Choroid plexus epithelial cell (primary cell): ENCODE measurements at regions not wholly inside any gene's neighbourhood (a gene's known extent, or its start where the extent isn't known, plus 50 kb on each side); places are given as distances from the start of the nearest gene placed in this dataset.

Experiments used
- DNase-seq: peaks from one replicate; pipeline ENCODE4 v3.0.0-alpha.2; 2010; ENCODE audit warnings: low read depth
- H3K4me3 ChIP-seq: 2 replicates; pipeline ENCODE4 v1.5.1; 2011; ENCODE audit warnings: low read depth, mild to moderate bottlenecking, control low read depth, low read length, moderate library complexity
- CTCF ChIP-seq: conservative IDR thresholded peaks from 2 replicates; pipeline ENCODE4 v1.5.1; 2011; ENCODE audit warnings: low read depth, mild to moderate bottlenecking, control low read depth, inconsistent platforms, low read length, moderate library complexity

GRCh38 chr6:102485480-102485879 is 1092.0 kb downstream of the GRIK2 start:
- no peak overlapping the region for H3K4me3 ChIP-seq
- DNase-seq = no peak
- TF ChIP-seq CTCF = no peak

- no peak for DNase-seq
- no peak for TF ChIP-seq CTCF
- H3K4me3 ChIP-seq = no peak overlapping the region
Observed at GRCh38 chr6:102474041-102474807, 1080.7 kb downstream of the GRIK2 start.

- H3K4me3 ChIP-seq = no peak overlapping the region
- DNase-seq = no peak
- no peak for TF ChIP-seq CTCF
Observed at GRCh38 chr6:102458990-102459389, 1065.5 kb downstream of the GRIK2 start.

- H3K4me3 ChIP-seq = no peak overlapping the region
- no peak for TF ChIP-seq CTCF
Observed at GRCh38 chr6:102438171-102438570, 1044.7 kb downstream of the GRIK2 start.

GRCh38 chr6:102417368-102417998 is 1024.0 kb downstream of the GRIK2 start:
- no peak for DNase-seq
- no peak for TF ChIP-seq CTCF
- H3K4me3 ChIP-seq = no peak overlapping the region

More at GRCh38 chr6:102438171-102438570, 1044.7 kb downstream of the GRIK2 start:
- no peak for DNase-seq

GRCh38 chr6:102415891-102416290 is 1022.4 kb downstream of the GRIK2 start:
- no peak overlapping the region for H3K4me3 ChIP-seq
- no peak for TF ChIP-seq CTCF
- DNase-seq = no peak

GRCh38 chr6:102411796-102412195 is 1018.3 kb downstream of the GRIK2 start:
- no peak for TF ChIP-seq CTCF
- no peak overlapping the region for H3K4me3 ChIP-seq
- DNase-seq = no peak
